Neural cell (in vitro differentiated cells): ENCODE measurements at regions not wholly inside any gene's neighbourhood (a gene's known extent, or its start where the extent isn't known, plus 50 kb on each side); places are given as distances from the start of the nearest gene placed in this dataset.

Experiments used
- CTCF ChIP-seq: fragments of 450-650 bp; IDR thresholded peaks from 2 replicates; pipeline ENCODE4 v1.5.1; 2014; ENCODE audit warnings: antibody characterized with exemption, mild to moderate bottlenecking, moderate library complexity; ENCODE audit not compliant: poor library complexity, severe bottlenecking
- MXI1 ChIP-seq: fragments of 450-650 bp; conservative IDR thresholded peaks from 2 replicates; pipeline ENCODE4 v1.6.1; 2014; ENCODE audit warnings: antibody characterized with exemption, mild to moderate bottlenecking; ENCODE audit not compliant: poor library complexity, severe bottlenecking
- POLR2AphosphoS5 ChIP-seq: IDR thresholded peaks from 2 replicates; pipeline ENCODE4 v1.6.1; 2012

- TF ChIP-seq POLR2AphosphoS5 (peak; percentile 85), CTCF (no peak), MXI1 (no peak)
Measured at GRCh38 chr10:2625094-2625493, 442.3 kb upstream of the PFKP start.
